ENCODE measurements at regions not wholly inside any gene's neighbourhood (a gene's known extent, or its start where the extent isn't known, plus 50 kb on each side); places are given as distances from the start of the nearest gene placed in this dataset.

DNA sequence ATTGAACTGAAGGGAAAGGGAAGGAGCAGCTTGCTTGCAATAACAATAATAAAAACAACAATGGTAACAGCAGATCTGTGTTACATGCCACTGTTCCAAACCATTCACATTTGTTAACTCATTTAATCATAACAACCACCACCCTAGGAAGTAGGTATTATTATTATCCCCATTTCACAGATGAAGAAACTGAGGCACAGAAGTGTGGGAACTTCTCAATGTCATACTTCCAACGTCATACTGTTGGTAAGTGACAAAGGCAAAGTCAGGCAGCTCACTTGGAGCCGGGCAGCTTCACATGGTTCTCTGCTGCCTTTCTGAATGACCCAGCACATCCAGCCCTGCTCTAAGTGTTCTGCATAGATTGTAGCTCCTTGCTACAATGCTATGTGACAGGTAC is 72.6 kb downstream of the FOXD1 start:
- DNase-seq (ENCODE audit: insufficient read length, low spot score) (no peak), FAIRE-seq (no peak)

DNA sequence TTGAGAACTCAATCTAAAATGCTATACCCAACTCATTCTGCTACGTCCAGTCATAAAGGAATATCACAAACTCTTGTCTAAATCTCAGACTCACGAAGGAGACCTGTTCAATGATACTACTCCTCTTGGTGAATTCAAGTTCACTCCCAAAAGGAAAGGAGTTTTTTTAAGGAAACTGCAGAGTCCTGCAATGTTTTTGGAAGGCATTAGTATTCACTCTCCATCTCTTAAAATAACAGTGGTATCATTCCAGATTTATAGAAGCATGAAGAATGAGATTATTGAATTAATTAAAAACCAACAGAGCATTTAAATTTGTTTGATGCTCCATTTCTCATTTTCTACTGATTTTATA is 73.4 kb downstream of the FOXD1 start:
- FAIRE-seq (no peak), DNase-seq (ENCODE audit: insufficient read length, low spot score) (no peak)
- TF ChIP-seq, protein P1, sequence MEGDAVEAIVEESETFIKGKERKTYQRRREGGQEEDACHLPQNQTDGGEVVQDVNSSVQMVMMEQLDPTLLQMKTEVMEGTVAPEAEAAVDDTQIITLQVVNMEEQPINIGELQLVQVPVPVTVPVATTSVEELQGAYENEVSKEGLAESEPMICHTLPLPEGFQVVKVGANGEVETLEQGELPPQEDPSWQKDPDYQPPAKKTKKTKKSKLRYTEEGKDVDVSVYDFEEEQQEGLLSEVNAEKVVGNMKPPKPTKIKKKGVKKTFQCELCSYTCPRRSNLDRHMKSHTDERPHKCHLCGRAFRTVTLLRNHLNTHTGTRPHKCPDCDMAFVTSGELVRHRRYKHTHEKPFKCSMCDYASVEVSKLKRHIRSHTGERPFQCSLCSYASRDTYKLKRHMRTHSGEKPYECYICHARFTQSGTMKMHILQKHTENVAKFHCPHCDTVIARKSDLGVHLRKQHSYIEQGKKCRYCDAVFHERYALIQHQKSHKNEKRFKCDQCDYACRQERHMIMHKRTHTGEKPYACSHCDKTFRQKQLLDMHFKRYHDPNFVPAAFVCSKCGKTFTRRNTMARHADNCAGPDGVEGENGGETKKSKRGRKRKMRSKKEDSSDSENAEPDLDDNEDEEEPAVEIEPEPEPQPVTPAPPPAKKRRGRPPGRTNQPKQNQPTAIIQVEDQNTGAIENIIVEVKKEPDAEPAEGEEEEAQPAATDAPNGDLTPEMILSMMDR (IDR thresholded peaks at IDR 0.05; ENCODE audit: insufficient read depth, missing control alignments) = no peak

More for the DNA sequence above, 72.6 kb downstream of the FOXD1 start:
- TF ChIP-seq, protein P1 (IDR thresholded peaks at IDR 0.05; ENCODE audit: insufficient read depth, missing control alignments) = no peak

DNA sequence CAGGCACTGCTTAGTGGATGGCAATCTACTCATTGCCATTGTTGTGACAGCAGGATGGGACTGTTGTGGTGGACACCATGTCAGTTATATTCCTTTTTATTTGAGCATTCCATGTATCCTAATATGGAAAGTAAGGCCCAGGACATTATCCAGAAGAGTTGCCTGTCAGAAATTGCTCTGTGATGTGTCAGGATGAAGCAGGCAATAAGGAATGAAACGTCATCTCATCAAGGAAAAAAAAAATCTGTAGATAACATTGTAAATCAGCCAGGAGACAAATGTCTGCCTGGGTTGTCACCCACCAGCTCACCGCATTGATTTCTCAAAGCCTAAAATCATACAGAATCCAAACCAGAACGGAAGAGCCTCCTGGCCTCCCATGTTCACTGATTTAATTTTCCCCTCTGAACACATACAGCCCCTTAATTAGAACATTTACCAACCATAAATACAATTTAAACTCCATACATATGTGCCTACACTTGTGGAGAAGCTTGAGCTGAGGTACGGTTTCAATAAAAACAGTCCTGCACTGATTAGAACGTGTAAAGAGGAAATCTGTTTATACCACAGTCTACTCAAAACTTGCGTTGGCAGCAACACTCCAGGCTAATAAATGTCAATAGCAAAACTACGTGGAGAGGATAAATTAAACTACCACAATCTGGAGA is 73.9 kb downstream of the FOXD1 start:
- no peak for FAIRE-seq
- TF ChIP-seq, protein P1 (IDR thresholded peaks at IDR 0.05; ENCODE audit: insufficient read depth, missing control alignments) = no peak
- no peak for DNase-seq (ENCODE audit: insufficient read length, low spot score)

DNA sequence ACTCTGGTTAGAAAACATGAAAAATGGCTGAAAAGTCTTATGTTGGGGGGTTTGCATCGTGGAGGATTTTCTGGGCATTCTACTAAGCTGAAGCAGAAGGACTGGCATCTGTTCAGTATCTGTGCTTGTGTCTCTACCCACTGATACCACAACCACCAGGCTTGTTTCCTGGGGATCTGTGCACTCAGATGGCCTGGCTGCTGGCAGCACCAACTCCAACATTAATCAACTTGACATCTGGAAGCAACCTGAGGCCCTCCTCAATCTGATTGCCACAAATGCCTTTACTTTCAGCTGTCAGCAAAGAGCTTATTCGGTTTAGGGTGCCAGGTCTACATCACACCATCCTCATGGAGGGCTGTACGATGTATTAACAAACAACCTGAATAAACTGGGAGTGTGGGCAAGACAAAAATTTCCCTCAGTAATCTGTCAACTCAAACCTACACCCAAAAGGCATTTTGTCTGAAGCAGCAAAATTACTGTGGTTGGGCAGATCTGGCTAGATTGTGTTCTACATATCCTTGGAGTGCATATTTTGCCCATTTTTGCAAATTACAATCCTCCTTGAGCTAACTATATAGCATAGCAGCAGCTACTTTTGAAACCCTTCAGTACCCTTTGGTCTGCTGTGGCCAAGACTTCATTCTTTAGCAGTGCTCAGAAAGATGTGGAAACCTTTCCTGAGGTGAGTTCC is 74.6 kb downstream of the FOXD1 start:
- FAIRE-seq (no peak), DNase-seq (ENCODE audit: insufficient read length, low spot score) (no peak)
- TF ChIP-seq, protein P1 (IDR thresholded peaks at IDR 0.05; ENCODE audit: insufficient read depth, missing control alignments) = no peak

DNA sequence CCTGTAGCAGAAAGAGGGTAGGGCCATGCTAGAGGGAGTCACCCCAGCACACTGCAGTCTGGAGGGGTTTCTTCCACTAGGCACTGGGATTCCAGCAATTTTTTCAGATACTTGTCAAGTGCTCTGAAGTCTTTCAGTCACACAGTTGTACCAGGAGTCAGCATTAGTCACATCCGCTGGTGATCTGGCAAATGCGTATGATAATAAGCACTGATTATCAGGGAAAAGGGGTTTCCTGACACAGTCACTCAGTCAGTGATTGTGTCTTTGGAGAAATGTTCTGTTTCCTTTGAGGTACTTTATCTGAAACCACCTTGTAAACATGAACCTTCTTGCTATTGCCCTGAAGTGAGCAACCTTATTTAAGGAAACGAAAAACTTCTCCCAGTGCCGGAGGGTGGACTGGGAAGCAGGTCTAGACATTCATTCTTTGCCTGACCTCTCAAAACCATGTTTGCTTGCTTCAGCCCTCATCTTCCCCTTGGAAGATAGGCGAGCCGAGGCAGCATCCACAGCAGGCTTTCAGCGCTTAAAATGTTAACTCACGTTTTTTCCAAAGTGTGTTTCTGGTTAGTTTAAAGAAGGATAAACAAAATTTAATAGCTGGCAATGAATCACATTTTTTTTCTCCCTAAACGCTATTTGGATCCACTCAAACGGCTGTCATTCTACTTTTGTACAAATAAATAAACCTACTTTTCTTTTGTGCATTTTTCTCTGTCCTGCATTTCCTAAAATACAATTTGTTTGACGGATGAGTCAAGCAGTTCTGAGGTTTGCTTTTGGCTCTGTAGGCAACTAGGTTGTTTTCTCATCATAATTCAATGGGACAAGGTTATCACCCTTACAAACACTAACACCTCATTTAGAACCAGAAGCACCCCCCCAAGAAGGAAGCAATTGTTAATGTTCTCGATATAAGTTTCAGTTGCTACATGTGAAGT is 77.7 kb downstream of the FOXD1 start:
- TF ChIP-seq, protein P1 (IDR thresholded peaks at IDR 0.05; ENCODE audit: insufficient read depth, missing control alignments) = no peak
- FAIRE-seq (no peak), DNase-seq (ENCODE audit: insufficient read length, low spot score) (no peak)

DNA sequence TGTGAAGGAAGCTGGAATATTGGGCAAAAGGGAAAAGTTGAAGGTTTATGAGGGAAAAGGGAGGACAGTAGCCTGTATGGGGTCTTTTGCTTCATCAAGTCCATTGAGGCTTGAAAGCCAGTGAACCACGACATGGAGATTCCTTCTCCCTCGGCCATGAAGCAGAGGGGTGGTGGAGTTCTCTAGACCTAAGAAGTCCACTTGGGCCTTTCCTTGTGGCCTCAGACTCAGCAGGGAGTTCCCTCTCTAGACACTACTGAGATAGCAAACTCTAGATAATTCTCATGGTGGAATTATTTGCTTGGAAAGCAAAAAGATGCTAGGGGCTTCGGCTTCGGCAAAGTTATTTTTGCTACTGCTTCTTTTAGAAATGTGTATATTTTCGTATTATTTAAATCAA is 78.5 kb downstream of the FOXD1 start:
- FAIRE-seq (no peak), DNase-seq (ENCODE audit: insufficient read length, low spot score) (no peak)
- TF ChIP-seq, protein P1 (IDR thresholded peaks at IDR 0.05; ENCODE audit: insufficient read depth, missing control alignments) = no peak
